ENCODE measurements at regions not wholly inside any gene's neighbourhood (a gene's known extent, or its start where the extent isn't known, plus 50 kb on each side); places are given as distances from the start of the nearest gene placed in this dataset.
"Not testable (repeated sequence)": the region's sequence is repeated elsewhere in the genome, so short reads cannot be mapped to it uniquely, and the experiment has no call there.

DNA sequence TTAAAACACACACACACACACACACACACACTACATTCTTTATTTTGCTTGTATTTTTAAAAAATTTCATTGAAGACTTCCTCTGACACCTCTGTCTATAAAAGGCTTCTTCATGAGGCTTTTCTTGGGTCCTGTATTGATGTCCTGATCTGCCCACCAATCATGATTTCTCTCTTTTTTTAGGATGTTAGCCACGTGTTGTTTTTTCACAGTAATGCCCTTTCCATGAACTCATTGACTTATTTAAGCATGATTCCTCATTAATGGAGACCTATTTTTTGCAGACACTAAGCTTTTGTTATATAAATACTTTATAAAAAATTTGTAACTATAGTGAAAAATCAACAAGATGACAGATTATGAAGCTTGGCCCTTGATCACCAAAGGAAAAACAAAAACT is 173.8 kb upstream of the CNTNAP5 start:
- no peaks in the 10 kb centered on the region for H3K79me2 ChIP-seq (ENCODE audit: insufficient read depth, low read length)
- peaks cover 9 to 21% of the 10 kb centered on the region in 2 donors for H3K9me3 ChIP-seq (replicated peaks in 1 of 2; ENCODE audit: control insufficient read depth in 1 of 2, insufficient read depth in 1 of 2, low read length in 2 of 2)
- no peaks in the 10 kb centered on the region for H3K36me3 Mint-ChIP-seq
- no peaks in the 10 kb centered on the region for H4K20me1 ChIP-seq (ENCODE audit: insufficient read depth, low read length)
- no peaks in the 10 kb centered on the region for H3K4me1 ChIP-seq (ENCODE audit: control insufficient read depth in 1 of 2, insufficient read depth in 2 of 2, low read length in 2 of 2)
- no peaks in the 10 kb centered on the region for H3K36me3 ChIP-seq (replicated peaks in 1 of 2; ENCODE audit: control insufficient read depth in 1 of 2, insufficient read depth in 2 of 2, low read length in 2 of 2)
- H3K4me3 ChIP-seq (replicated peaks in 1 of 3; ENCODE audit: low read depth in 2 of 3, low read length in 3 of 3), result no peak overlapping the region
- H3K4me3 Mint-ChIP-seq, result no peak overlapping the region
- intact Hi-C loops (cut with micrococcal nuclease), result no loop called here
- H2AFZ ChIP-seq (ENCODE audit: insufficient read depth, low read depth, low read length, poor library complexity, severe bottlenecking), result no peak overlapping the region
- no peaks in the 10 kb centered on the region for H3K27me3 ChIP-seq (ENCODE audit: control insufficient read depth in 2 of 2, insufficient read depth in 2 of 2, low read length in 2 of 2)
- no peak overlapping the region for H3K27ac Mint-ChIP-seq
- TF ChIP-seq, protein P1, sequence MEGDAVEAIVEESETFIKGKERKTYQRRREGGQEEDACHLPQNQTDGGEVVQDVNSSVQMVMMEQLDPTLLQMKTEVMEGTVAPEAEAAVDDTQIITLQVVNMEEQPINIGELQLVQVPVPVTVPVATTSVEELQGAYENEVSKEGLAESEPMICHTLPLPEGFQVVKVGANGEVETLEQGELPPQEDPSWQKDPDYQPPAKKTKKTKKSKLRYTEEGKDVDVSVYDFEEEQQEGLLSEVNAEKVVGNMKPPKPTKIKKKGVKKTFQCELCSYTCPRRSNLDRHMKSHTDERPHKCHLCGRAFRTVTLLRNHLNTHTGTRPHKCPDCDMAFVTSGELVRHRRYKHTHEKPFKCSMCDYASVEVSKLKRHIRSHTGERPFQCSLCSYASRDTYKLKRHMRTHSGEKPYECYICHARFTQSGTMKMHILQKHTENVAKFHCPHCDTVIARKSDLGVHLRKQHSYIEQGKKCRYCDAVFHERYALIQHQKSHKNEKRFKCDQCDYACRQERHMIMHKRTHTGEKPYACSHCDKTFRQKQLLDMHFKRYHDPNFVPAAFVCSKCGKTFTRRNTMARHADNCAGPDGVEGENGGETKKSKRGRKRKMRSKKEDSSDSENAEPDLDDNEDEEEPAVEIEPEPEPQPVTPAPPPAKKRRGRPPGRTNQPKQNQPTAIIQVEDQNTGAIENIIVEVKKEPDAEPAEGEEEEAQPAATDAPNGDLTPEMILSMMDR (IDR thresholded peaks at IDR 0.05), result no peak
- H3K9ac ChIP-seq (ENCODE audit: insufficient read depth, low read length, poor library complexity, severe bottlenecking), result no peak overlapping the region
- H3K4me1 Mint-ChIP-seq, result no peaks in the 10 kb centered on the region
- H3K9me3 Mint-ChIP-seq, result peaks cover 6 to 25% (median 14%) of the 10 kb centered on the region in 7 donors
- H3K27ac ChIP-seq (ENCODE audit: low read depth in 1 of 2, low read length in 2 of 2), result no peak overlapping the region
- no peak for DNase-seq
- H3K27me3 Mint-ChIP-seq (ENCODE audit: low read depth in 3 of 3), result peaks cover 0 to 3% (median 0%) of the 10 kb centered on the region in 3 donors
- no CpG with 5 or more reads among the region's 1 CpG for WGBS (ENCODE audit: insufficient coverage)
- no peak overlapping the region for H3K4me2 ChIP-seq (replicated peaks; ENCODE audit: extremely low read depth, low read length, poor library complexity, severe bottlenecking)

DNA sequence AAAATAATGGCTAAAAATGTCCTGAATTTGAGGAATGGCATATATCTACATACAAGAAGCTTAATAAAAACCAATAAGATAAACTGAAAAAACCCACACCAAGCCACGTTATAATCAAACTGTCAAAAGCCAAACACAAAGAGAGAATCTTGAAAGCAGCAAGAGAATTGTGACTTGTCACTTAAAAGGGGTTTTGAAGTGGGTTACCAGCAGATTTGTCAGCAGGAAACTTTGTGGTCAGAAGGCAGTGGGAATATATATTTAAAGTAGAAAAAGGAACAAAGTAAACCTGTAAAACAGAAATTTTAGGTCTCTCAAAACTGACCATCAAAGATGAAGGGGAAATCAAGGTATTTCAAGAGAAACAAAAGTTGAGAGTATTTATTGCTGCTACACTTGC is 171.9 kb upstream of the CNTNAP5 start:
- no peaks in the 10 kb centered on the region for H3K36me3 Mint-ChIP-seq
- Histone ChIP-seq H3K36me3 (replicated peaks in 1 of 2; ENCODE audit: control insufficient read depth in 1 of 2, insufficient read depth in 2 of 2, low read length in 2 of 2) (no peaks in the 10 kb centered on the region), H3K9ac (ENCODE audit: insufficient read depth, low read length, poor library complexity, severe bottlenecking) (no peak overlapping the region), H3K4me1 (ENCODE audit: control insufficient read depth in 1 of 2, insufficient read depth in 2 of 2, low read length in 2 of 2) (no peaks in the 10 kb centered on the region), H3K4me2 (replicated peaks; ENCODE audit: extremely low read depth, low read length, poor library complexity, severe bottlenecking) (no peak overlapping the region), H3K27ac (ENCODE audit: low read depth in 1 of 2, low read length in 2 of 2) (no peak overlapping the region), H2AFZ (ENCODE audit: insufficient read depth, low read depth, low read length, poor library complexity, severe bottlenecking) (no peak overlapping the region), H4K20me1 (ENCODE audit: insufficient read depth, low read length) (no peaks in the 10 kb centered on the region), H3K9me3 (replicated peaks in 1 of 2; ENCODE audit: control insufficient read depth in 1 of 2, insufficient read depth in 1 of 2, low read length in 2 of 2) (peaks cover 9 to 16% of the 10 kb centered on the region in 2 donors), H3K4me3 (replicated peaks in 1 of 3; ENCODE audit: low read depth in 2 of 3, low read length in 3 of 3) (no peak overlapping the region), H3K79me2 (ENCODE audit: insufficient read depth, low read length) (no peaks in the 10 kb centered on the region), H3K27me3 (ENCODE audit: control insufficient read depth in 2 of 2, insufficient read depth in 2 of 2, low read length in 2 of 2) (no peaks in the 10 kb centered on the region)
- TF ChIP-seq, protein P1 (IDR thresholded peaks at IDR 0.05), result no peak
- WGBS (ENCODE audit: insufficient coverage), result no CpG with 5 or more reads among the region's 1 CpG
- peaks cover 0 to 3% (median 0%) of the 10 kb centered on the region in 3 donors for H3K27me3 Mint-ChIP-seq (ENCODE audit: low read depth in 3 of 3)
- no peak overlapping the region for H3K27ac Mint-ChIP-seq
- H3K4me3 Mint-ChIP-seq, result no peak overlapping the region
- intact Hi-C loops (cut with micrococcal nuclease), result no loop called here
- H3K9me3 Mint-ChIP-seq, result peaks cover 8 to 30% (median 19%) of the 10 kb centered on the region in 7 donors
- no peak for DNase-seq
- H3K4me1 Mint-ChIP-seq, result no peaks in the 10 kb centered on the region

DNA sequence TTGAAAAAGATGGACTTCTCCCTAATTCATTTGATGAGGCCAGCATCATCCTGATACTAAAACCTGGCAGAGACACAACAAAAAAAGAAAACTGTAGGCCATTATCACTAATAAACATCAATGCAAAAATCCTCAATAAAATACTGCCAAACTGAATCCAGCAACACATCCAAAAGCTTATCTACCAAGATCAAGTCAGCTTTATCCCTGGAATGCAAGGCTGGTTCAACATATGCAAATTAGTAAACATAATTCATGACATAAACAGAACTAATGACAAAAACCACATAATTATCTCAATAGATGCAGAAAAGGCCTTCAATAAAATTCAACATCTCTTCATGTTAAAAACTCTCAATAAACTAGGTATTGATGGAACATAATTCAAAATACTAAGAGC is 166.1 kb upstream of the CNTNAP5 start:
- H3K27ac ChIP-seq (ENCODE audit: low read depth in 1 of 2, low read length in 2 of 2); H3K79me2 ChIP-seq (ENCODE audit: insufficient read depth, low read length); H3K9ac ChIP-seq (ENCODE audit: insufficient read depth, low read length, poor library complexity, severe bottlenecking); H4K20me1 ChIP-seq (ENCODE audit: insufficient read depth, low read length); intact Hi-C loops (cut with micrococcal nuclease); H3K4me3 Mint-ChIP-seq; H3K4me3 ChIP-seq (replicated peaks in 1 of 3; ENCODE audit: low read depth in 2 of 3, low read length in 3 of 3); H3K27ac Mint-ChIP-seq; H3K27me3 Mint-ChIP-seq (ENCODE audit: low read depth in 3 of 3); H3K4me2 ChIP-seq (replicated peaks; ENCODE audit: extremely low read depth, low read length, poor library complexity, severe bottlenecking); H3K36me3 ChIP-seq (replicated peaks in 1 of 2; ENCODE audit: control insufficient read depth in 1 of 2, insufficient read depth in 2 of 2, low read length in 2 of 2); H2AFZ ChIP-seq (ENCODE audit: insufficient read depth, low read depth, low read length, poor library complexity, severe bottlenecking); H3K4me1 ChIP-seq (ENCODE audit: control insufficient read depth in 1 of 2, insufficient read depth in 2 of 2, low read length in 2 of 2); H3K36me3 Mint-ChIP-seq; DNase-seq; H3K27me3 ChIP-seq (ENCODE audit: control insufficient read depth in 2 of 2, insufficient read depth in 2 of 2, low read length in 2 of 2); H3K4me1 Mint-ChIP-seq: not testable (repeated sequence)
- peaks cover 9 to 11% of the 10 kb centered on the region in 2 donors for H3K9me3 ChIP-seq (replicated peaks in 1 of 2; ENCODE audit: control insufficient read depth in 1 of 2, insufficient read depth in 1 of 2, low read length in 2 of 2)
- peaks cover 13 to 27% (median 19%) of the 10 kb centered on the region in 7 donors for H3K9me3 Mint-ChIP-seq

Measured in CD14-positive monocyte (primary cell).